Loucy (cell line): ENCODE measurements at regions not wholly inside any gene's neighbourhood (a gene's known extent, or its start where the extent isn't known, plus 50 kb on each side); places are given as distances from the start of the nearest gene placed in this dataset.

Experiments
- EZH2phosphoT487 ChIP-seq: fragments of 200-600 bp; IDR thresholded peaks from 2 replicates; pipeline ENCODE4 v1.6.1; 2018; ENCODE audit warnings: antibody characterized with exemption, mild to moderate bottlenecking, moderate library complexity, borderline replicate concordance
- TF ChIP-seq, protein P1 (sequence below): fragments of 200-600 bp; sonication (generic); conservative IDR thresholded peaks from 2 replicates; pipeline ENCODE4 v1.5.1; 2014; ENCODE audit warnings: mild to moderate bottlenecking, antibody characterized with exemption, low read length

DNA sequence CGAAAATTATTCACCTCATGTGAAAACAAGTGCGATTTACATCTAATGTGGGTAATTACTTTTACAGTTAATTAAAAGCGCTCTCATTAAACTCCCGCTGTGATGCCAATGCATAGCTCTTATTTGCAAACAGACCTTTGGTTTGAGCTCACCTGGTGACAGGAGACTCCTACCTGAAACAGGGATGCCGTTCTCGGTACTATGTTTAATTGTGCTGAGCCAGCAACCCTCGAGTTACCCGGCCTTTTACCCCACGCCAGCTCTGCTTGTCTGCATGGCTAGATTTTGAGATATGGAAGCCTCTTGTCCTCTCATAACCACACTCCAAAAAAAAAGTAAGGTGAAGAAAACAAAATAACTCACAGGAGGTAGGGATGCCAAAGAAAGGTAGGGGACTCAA is 690.4 kb upstream of the RBFOX1 start:
- TF ChIP-seq, protein P1, sequence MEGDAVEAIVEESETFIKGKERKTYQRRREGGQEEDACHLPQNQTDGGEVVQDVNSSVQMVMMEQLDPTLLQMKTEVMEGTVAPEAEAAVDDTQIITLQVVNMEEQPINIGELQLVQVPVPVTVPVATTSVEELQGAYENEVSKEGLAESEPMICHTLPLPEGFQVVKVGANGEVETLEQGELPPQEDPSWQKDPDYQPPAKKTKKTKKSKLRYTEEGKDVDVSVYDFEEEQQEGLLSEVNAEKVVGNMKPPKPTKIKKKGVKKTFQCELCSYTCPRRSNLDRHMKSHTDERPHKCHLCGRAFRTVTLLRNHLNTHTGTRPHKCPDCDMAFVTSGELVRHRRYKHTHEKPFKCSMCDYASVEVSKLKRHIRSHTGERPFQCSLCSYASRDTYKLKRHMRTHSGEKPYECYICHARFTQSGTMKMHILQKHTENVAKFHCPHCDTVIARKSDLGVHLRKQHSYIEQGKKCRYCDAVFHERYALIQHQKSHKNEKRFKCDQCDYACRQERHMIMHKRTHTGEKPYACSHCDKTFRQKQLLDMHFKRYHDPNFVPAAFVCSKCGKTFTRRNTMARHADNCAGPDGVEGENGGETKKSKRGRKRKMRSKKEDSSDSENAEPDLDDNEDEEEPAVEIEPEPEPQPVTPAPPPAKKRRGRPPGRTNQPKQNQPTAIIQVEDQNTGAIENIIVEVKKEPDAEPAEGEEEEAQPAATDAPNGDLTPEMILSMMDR = no peak
- TF ChIP-seq EZH2phosphoT487 = no peak
